22Rv1 (cell line): ENCODE measurements at regions not wholly inside any gene's neighbourhood (a gene's known extent, or its start where the extent isn't known, plus 50 kb on each side); places are given as distances from the start of the nearest gene placed in this dataset.

Experiments
- H3K27ac ChIP-seq: fragments of 450-650 bp; 2 replicates; pipeline ENCODE4 v1.5.1; 2017
- CTCF ChIP-seq: fragments of 450-650 bp; IDR thresholded peaks from 2 replicates; pipeline ENCODE4 v1.5.1; 2017; ENCODE audit warnings: mild to moderate bottlenecking
- ZFX ChIP-seq: fragments of 450-650 bp; IDR thresholded peaks from 2 replicates; pipeline ENCODE4 v1.6.1; 2017; ENCODE audit warnings: antibody characterized with exemption, borderline replicate concordance

- H3K27ac ChIP-seq = no peak overlapping the region
- TF ChIP-seq ZFX (no peak), CTCF (no peak)
Observed at GRCh38 chr16:72443809-72444208, 271.9 kb upstream of the PMFBP1 start.

- TF ChIP-seq ZFX (no peak), CTCF (no peak)
- no peak overlapping the region for H3K27ac ChIP-seq
Observed at GRCh38 chr16:72442385-72443158, 270.6 kb upstream of the PMFBP1 start.

GRCh38 chr16:72437891-72438290 lies 265.9 kb upstream of the PMFBP1 start:
- no peak for TF ChIP-seq ZFX
- TF ChIP-seq CTCF = no peak

GRCh38 chr16:72434159-72434558 lies 262.2 kb upstream of the PMFBP1 start:
- no peak overlapping the region for H3K27ac ChIP-seq
- TF ChIP-seq ZFX = no peak
- no peak for TF ChIP-seq CTCF

More at GRCh38 chr16:72437891-72438290, 265.9 kb upstream of the PMFBP1 start:
- no peak overlapping the region for H3K27ac ChIP-seq

- TF ChIP-seq CTCF = no peak
- TF ChIP-seq ZFX = no peak
- H3K27ac ChIP-seq = no peak overlapping the region
Observed at GRCh38 chr16:72430121-72430520, 258.2 kb upstream of the PMFBP1 start.

- TF ChIP-seq ZFX = no peak
- no peak for TF ChIP-seq CTCF
Observed at GRCh38 chr16:72429671-72430081, 257.7 kb upstream of the PMFBP1 start.

GRCh38 chr16:72428681-72429376 lies 256.9 kb upstream of the PMFBP1 start:
- no peak overlapping the region for H3K27ac ChIP-seq
- TF ChIP-seq ZFX (no peak), CTCF (no peak)

More at GRCh38 chr16:72429671-72430081, 257.7 kb upstream of the PMFBP1 start:
- no peak overlapping the region for H3K27ac ChIP-seq
